ENCODE measurements at regions not wholly inside any gene's neighbourhood (a gene's known extent, or its start where the extent isn't known, plus 50 kb on each side); places are given as distances from the start of the nearest gene placed in this dataset.

DNA sequence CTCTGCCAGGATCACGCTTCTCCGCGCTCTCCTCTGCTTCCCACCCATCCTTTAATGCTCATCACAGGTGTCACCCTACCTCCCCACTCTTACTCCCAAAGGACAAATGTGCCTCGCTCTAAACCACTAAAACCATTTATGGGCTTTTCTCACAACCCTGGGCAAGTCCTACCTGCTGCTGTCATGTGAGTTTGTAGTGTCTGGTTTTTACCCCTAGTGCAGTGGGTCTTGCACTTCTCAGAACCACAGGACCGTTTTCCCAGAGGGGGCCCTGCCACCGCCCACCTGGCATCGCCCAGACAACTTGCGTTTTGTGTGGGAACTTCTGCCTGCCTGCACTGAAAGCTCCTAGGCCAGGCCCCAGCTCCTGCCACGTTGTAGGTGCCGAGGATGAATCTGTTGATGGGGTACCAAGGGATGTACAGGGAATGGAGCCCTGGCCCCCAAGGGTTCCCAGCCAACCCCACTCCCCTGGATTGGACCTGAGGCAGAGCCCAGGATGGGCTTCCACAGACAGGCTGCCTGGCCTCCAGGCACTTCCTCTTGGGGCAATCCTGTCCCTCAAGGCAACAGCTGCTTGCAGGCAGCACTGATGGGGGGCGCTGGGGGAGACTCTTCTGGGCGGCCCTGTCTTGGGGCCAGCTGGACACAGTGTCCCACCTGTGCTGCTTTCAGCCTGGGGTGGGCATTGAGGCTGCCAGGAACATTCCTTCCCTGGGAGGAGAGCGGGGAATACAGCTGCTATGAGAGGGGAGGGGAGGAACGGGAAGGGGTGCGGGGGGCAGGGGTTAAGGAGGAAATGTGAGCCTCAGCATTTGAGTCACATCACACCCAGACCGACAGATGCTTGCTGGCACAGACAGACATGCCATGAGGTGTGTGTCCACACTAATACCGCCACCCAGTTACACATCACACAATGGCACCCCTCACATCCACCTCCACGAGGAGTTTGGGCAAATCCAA, 176.3 kb downstream of the ZFP36L2 start:
- peak; percentile 20 for DNase-seq (ENCODE audit: low read depth)
- no peak overlapping the region for H3K4me3 ChIP-seq (ENCODE audit: low read depth, low read length)
- TF ChIP-seq, protein P1, sequence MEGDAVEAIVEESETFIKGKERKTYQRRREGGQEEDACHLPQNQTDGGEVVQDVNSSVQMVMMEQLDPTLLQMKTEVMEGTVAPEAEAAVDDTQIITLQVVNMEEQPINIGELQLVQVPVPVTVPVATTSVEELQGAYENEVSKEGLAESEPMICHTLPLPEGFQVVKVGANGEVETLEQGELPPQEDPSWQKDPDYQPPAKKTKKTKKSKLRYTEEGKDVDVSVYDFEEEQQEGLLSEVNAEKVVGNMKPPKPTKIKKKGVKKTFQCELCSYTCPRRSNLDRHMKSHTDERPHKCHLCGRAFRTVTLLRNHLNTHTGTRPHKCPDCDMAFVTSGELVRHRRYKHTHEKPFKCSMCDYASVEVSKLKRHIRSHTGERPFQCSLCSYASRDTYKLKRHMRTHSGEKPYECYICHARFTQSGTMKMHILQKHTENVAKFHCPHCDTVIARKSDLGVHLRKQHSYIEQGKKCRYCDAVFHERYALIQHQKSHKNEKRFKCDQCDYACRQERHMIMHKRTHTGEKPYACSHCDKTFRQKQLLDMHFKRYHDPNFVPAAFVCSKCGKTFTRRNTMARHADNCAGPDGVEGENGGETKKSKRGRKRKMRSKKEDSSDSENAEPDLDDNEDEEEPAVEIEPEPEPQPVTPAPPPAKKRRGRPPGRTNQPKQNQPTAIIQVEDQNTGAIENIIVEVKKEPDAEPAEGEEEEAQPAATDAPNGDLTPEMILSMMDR (IDR thresholded peaks at IDR 0.05; ENCODE audit: low read depth, low read length), result no peak
- TF ChIP-seq, protein P2, sequence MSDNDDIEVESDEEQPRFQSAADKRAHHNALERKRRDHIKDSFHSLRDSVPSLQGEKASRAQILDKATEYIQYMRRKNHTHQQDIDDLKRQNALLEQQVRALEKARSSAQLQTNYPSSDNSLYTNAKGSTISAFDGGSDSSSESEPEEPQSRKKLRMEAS (IDR thresholded peaks at IDR 0.05; ENCODE audit: low read depth, low read length), result no peak
- TF ChIP-seq MYC (IDR thresholded peaks at IDR 0.05; ENCODE audit: low read depth, low read length), result no peak

DNA sequence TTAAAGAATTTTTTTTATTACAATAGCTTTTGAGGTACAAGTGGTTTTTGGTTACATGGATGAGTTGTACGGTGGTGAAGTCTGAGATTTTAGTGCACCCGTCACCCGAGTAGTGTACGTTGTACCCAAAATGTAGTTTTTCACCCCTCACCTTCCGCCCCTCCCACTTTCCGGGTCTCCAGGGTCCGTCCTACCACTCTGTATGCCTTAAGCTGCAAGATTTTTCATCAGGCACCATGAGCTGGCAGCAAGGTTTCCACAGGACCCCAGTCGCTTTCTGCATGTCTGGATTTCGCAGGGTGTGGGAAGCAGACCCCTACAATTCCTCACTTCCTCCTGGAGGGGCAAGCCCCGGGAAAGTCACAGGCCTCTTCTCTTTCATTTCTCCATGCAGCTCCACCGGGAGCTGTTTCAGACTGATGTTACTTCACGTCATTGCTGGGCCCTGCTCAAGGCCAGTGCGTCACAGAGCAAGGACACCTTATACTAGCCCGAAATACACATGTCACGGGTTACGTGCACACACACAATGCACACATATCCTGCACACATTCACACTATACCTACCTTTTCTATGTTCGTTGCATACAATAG, 179.1 kb downstream of the ZFP36L2 start:
- no peak for DNase-seq (ENCODE audit: low read depth)
- H3K4me3 ChIP-seq (ENCODE audit: low read depth, low read length), result no peak overlapping the region
- TF ChIP-seq, protein P1 (IDR thresholded peaks at IDR 0.05; ENCODE audit: low read depth, low read length), result no peak
- TF ChIP-seq MYC (IDR thresholded peaks at IDR 0.05; ENCODE audit: low read depth, low read length), result no peak
- TF ChIP-seq POLR2A (IDR thresholded peaks at IDR 0.05; ENCODE audit: extremely low read depth, insufficient read length), result no peak
- TF ChIP-seq, protein P2 (IDR thresholded peaks at IDR 0.05; ENCODE audit: low read depth, low read length), result no peak

DNA sequence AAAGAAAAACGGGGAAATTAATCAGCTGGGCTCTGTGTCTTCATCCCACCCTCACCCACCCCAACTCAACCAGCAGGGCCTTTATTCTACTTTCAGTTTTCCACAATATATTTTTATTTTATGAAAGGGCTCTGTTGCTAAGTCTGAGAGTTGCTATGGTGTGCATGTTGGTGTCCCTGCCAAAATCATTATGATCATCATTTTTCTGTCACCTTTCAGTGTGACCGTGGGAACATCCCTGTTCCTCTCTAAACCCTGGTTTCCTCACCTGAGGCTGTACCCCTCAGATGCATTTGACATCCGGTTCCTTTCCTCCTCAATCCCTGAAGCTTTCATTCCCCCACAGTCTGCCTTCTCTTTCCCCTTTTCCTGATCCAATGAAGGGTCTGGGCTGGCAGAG, 180.5 kb downstream of the ZFP36L2 start:
- H3K4me3 ChIP-seq (ENCODE audit: low read depth, low read length), result no peak overlapping the region
- DNase-seq (ENCODE audit: low read depth), result no peak
- no peak for TF ChIP-seq MYC (IDR thresholded peaks at IDR 0.05; ENCODE audit: low read depth, low read length)
- no peak for TF ChIP-seq POLR2A (IDR thresholded peaks at IDR 0.05; ENCODE audit: extremely low read depth, insufficient read length)
- TF ChIP-seq, protein P1 (IDR thresholded peaks at IDR 0.05; ENCODE audit: low read depth, low read length), result no peak
- TF ChIP-seq, protein P2 (IDR thresholded peaks at IDR 0.05; ENCODE audit: low read depth, low read length), result no peak

DNA sequence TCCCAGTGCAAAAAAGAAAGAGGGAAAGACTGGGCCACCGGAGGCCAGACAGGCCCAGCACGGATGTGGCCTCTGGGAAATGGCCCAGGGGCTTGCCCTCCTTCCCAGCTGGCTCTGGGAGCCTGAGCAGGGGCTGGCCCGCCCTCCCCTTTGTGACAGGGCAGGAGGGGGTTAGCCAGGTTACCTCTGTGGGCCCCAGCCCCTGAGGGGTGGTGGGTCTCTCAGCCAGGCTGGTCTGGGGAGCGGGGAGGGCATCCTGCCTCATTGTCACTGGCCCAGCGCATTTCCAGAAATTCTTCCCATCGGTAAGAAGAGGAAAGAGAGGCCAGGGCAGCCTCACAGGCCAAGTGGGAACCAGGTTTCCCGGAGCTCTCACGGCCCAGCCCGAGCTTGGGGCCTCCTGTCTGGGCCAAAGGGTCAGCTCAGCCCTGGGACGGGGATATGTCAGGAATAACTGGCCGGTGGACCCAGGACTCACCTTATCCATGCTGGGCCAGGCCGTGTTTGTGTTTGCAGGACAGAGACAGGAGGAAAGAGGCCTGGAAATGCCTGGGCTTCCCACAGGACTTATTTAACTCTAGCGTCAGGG, 182.2 kb downstream of the ZFP36L2 start:
- no peak for DNase-seq (ENCODE audit: low read depth)
- H3K4me3 ChIP-seq (ENCODE audit: low read depth, low read length), result no peak overlapping the region
- TF ChIP-seq MYC (IDR thresholded peaks at IDR 0.05; ENCODE audit: low read depth, low read length) (no peak), POLR2A (IDR thresholded peaks at IDR 0.05; ENCODE audit: extremely low read depth, insufficient read length) (no peak)
- TF ChIP-seq, protein P1 (IDR thresholded peaks at IDR 0.05; ENCODE audit: low read depth, low read length), result no peak
- TF ChIP-seq, protein P2 (IDR thresholded peaks at IDR 0.05; ENCODE audit: low read depth, low read length), result no peak

DNA sequence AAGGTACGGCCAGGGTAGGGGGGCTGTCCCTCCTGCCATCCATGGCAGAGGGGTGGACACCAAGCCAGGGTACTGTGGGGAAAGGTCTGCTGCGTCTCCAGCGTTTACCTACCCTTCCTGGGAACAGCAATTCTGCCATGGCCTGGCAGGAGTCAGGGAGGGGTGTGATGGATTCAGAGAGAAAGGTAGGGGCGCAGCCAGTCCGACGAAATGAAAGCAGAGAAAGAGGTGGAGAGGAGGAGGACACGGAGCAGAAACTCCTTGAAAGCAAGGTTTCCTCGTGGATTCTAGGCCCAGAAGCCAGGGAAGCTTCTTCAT, 182.9 kb downstream of the ZFP36L2 start:
- no peak for DNase-seq (ENCODE audit: low read depth)
- TF ChIP-seq, protein P2 (IDR thresholded peaks at IDR 0.05; ENCODE audit: low read depth, low read length), result no peak
- TF ChIP-seq POLR2A (IDR thresholded peaks at IDR 0.05; ENCODE audit: extremely low read depth, insufficient read length), result no peak
- TF ChIP-seq MYC (IDR thresholded peaks at IDR 0.05; ENCODE audit: low read depth, low read length), result no peak
- TF ChIP-seq, protein P1 (IDR thresholded peaks at IDR 0.05; ENCODE audit: low read depth, low read length), result no peak
- no peak overlapping the region for H3K4me3 ChIP-seq (ENCODE audit: low read depth, low read length)
